Upper lobe of left lung (tissue), 4 donors: ENCODE measurements at regions not wholly inside any gene's neighbourhood (a gene's known extent, or its start where the extent isn't known, plus 50 kb on each side); places are given as distances from the start of the nearest gene placed in this dataset.
"Not testable (repeated sequence)": the region's sequence is repeated elsewhere in the genome, so short reads cannot be mapped to it uniquely, and the experiment has no call there.

Source experiments
- POLR2A ChIP-seq, 4 donors: fragments of 450-650 bp; IDR thresholded peaks; one replicate each; pipeline ENCODE4 v1.5.1; 2016 to 2017; ENCODE audit warnings: antibody characterized with exemption in 4 of 4, mild to moderate bottlenecking in 2 of 4
- POLR2AphosphoS5 ChIP-seq, 2 donors: sonication (generic); formaldehyde crosslinking; IDR thresholded peaks; one replicate each; pipeline ENCODE4 v1.5.1; 2017; ENCODE audit warnings: antibody characterized with exemption in 2 of 2
- TF ChIP-seq, protein P1 (sequence below), 6 experiments: fragments of 450-650 bp in 4 of 6; fragments of 200-600 bp in 2 of 6; sonication (generic) in 2 of 6; IDR thresholded peaks; one replicate each; pipeline ENCODE4 v1.5.1; 2016 to 2019; ENCODE audit warnings: antibody characterized with exemption in 6 of 6

DNA sequence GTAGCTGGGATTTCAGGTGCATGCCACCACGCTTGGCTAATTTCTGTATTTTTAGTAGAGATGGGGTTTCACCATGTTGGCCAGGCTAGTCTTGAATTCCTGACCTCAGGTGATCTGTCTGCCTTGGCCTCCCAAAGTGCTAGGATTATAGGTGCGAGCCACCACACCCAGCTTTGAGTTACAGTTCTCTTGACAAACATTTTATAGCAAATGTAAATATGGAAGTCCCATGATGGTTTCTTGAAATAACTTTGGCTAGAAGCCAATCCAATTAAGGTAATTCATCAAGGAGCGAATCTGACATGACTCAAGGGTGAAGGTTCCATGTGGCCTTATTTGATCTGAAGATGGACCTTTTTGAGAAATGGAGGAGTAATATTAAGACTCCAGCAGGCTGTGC lies 76.2 kb upstream of the RFLNA start:
- TF ChIP-seq POLR2AphosphoS5, POLR2A (IDR thresholded peaks at IDR 0.05): not testable (repeated sequence)
- TF ChIP-seq, protein P1, sequence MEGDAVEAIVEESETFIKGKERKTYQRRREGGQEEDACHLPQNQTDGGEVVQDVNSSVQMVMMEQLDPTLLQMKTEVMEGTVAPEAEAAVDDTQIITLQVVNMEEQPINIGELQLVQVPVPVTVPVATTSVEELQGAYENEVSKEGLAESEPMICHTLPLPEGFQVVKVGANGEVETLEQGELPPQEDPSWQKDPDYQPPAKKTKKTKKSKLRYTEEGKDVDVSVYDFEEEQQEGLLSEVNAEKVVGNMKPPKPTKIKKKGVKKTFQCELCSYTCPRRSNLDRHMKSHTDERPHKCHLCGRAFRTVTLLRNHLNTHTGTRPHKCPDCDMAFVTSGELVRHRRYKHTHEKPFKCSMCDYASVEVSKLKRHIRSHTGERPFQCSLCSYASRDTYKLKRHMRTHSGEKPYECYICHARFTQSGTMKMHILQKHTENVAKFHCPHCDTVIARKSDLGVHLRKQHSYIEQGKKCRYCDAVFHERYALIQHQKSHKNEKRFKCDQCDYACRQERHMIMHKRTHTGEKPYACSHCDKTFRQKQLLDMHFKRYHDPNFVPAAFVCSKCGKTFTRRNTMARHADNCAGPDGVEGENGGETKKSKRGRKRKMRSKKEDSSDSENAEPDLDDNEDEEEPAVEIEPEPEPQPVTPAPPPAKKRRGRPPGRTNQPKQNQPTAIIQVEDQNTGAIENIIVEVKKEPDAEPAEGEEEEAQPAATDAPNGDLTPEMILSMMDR (IDR thresholded peaks at IDR 0.05): not testable (repeated sequence)
